GM12878 (cell line): ENCODE measurements at regions not wholly inside any gene's neighbourhood (a gene's known extent, or its start where the extent isn't known, plus 50 kb on each side); places are given as distances from the start of the nearest gene placed in this dataset.

Experiments
- HDAC2 ChIP-seq: fragments of 200-600 bp; sonication (generic); IDR thresholded peaks from 2 replicates; pipeline ENCODE4 v1.6.1; 2017
- SIN3A ChIP-seq: IDR thresholded peaks from 2 replicates; pipeline ENCODE4 v1.6.1; 2012; ENCODE audit warnings: low read depth, low read length, improper control_type of control experiment

- TF ChIP-seq SIN3A (no peak), HDAC2 (no peak)
Observed at GRCh38 chr14:55858604-55859003, 259.6 kb upstream of the PELI2 start.
